ENCODE measurements at regions not wholly inside any gene's neighbourhood (a gene's known extent, or its start where the extent isn't known, plus 50 kb on each side); places are given as distances from the start of the nearest gene placed in this dataset.

DNA sequence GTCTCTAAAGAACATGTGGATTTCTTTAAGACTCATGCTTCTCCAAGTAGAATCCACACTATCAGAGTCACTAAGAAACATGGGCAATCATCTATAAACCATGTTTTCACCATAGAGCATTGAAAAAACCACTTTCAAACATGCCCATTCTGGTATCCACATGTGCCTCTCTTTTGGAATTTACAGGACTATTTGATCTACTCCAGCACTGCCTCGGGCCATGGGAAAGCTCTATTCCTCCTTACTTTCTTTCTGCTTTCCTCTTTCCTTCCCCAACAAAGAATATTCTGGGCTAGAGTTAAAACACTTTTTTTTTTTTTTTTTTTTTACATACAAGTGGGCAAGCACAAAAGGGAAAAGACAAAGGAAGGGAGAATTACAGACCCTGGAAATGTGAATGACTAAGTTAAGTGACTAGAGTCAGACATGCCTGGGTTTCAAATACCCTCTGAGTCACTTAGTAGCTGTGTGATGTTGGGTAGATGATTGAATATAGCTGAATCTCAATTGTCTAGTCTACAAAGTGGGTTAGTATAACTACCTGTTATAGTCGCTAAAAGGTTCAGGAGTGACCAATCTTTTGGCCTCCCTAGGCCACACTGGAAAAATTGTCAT lies 847.7 kb upstream of the INTU start:
- DNase-seq, result no peak
- TF ChIP-seq, protein P1, sequence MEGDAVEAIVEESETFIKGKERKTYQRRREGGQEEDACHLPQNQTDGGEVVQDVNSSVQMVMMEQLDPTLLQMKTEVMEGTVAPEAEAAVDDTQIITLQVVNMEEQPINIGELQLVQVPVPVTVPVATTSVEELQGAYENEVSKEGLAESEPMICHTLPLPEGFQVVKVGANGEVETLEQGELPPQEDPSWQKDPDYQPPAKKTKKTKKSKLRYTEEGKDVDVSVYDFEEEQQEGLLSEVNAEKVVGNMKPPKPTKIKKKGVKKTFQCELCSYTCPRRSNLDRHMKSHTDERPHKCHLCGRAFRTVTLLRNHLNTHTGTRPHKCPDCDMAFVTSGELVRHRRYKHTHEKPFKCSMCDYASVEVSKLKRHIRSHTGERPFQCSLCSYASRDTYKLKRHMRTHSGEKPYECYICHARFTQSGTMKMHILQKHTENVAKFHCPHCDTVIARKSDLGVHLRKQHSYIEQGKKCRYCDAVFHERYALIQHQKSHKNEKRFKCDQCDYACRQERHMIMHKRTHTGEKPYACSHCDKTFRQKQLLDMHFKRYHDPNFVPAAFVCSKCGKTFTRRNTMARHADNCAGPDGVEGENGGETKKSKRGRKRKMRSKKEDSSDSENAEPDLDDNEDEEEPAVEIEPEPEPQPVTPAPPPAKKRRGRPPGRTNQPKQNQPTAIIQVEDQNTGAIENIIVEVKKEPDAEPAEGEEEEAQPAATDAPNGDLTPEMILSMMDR (IDR thresholded peaks at IDR 0.05; ENCODE audit: low read depth, low read length), result no peak
- no peaks in the 10 kb centered on the region for H3K27me3 ChIP-seq (ENCODE audit: insufficient read depth, low read depth, severe bottlenecking)
- no peaks in the 10 kb centered on the region for H3K9me3 ChIP-seq (ENCODE audit: severe bottlenecking)
- H3K36me3 ChIP-seq, result no peaks in the 10 kb centered on the region
- no peak overlapping the region for H3K27ac ChIP-seq
- no peak overlapping the region for H3K4me3 ChIP-seq (ENCODE audit: low read depth, low read length)

DNA sequence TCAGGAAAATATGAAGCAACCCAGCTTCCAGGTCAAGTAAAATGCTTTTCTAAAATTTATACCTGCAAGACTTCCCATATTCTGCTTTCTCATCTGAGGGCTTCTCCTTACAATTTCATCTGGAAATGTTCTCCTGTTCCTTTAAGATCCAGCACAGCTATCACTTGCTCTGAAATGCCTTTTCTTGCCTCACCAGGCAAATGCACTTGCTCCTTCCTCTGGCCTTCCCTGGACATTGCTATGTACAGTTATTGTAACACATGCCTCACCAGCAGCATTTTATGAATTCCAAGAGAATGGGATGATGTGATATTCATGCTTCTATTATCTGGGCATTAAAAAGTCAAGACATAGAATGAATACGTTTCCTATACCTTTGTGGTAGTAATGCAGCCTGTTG lies 842.1 kb upstream of the INTU start:
- H3K9me3 ChIP-seq (ENCODE audit: severe bottlenecking), result no peaks in the 10 kb centered on the region
- TF ChIP-seq, protein P1 (IDR thresholded peaks at IDR 0.05; ENCODE audit: low read depth, low read length), result no peak
- no peaks in the 10 kb centered on the region for H3K36me3 ChIP-seq
- no peak overlapping the region for H3K4me3 ChIP-seq (ENCODE audit: low read depth, low read length)
- H3K27me3 ChIP-seq (ENCODE audit: insufficient read depth, low read depth, severe bottlenecking), result no peaks in the 10 kb centered on the region
- no peak for DNase-seq
- H3K27ac ChIP-seq, result no peak overlapping the region

DNA sequence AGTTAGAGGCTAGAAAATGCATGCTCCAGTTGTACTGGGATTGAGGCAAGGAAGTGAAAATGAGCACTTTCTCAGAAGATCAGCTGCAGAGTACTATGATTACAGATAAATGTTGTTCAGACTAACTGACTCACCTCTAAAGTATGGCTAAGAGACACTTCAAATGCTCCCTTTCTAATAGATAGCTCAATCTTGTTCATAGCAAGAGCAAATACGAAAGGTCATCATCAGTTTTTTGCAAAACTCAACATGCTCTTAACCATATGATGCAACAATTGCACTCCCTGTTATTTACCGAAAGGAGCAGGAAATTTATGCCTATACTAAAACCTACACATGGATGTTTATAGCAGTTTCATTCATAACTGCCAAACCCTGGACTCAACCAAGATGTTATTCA lies 838.4 kb upstream of the INTU start:
- TF ChIP-seq, protein P1 (IDR thresholded peaks at IDR 0.05; ENCODE audit: low read depth, low read length), result no peak
- Histone ChIP-seq H3K36me3 (no peaks in the 10 kb centered on the region), H3K27ac (no peak overlapping the region), H3K4me3 (ENCODE audit: low read depth, low read length) (no peak overlapping the region), H3K27me3 (ENCODE audit: insufficient read depth, low read depth, severe bottlenecking) (no peaks in the 10 kb centered on the region), H3K9me3 (ENCODE audit: severe bottlenecking) (no peaks in the 10 kb centered on the region)
- DNase-seq, result no peak

DNA sequence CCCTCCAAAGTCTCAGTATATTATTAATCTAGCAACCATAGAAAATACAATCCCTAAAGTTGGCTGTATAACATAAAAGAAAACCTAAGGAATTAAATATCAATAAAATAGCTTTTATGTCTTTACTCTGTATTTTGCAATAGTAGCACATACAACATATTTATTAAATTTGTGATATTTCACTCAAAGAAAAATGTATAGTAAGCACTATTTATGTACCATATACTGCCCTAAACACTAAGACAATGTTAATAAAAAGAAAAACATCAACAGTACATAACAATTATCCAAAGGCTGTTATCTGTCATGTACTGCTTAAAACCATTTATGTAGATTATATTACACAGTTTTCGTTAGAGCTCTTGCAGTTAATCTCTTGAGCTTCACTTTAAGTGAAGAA lies 834.5 kb upstream of the INTU start:
- DNase-seq, result no peak
- Histone ChIP-seq H3K4me3 (ENCODE audit: low read depth, low read length) (no peak overlapping the region), H3K27ac (no peak overlapping the region), H3K9me3 (ENCODE audit: severe bottlenecking) (no peaks in the 10 kb centered on the region), H3K27me3 (ENCODE audit: insufficient read depth, low read depth, severe bottlenecking) (no peaks in the 10 kb centered on the region), H3K36me3 (no peaks in the 10 kb centered on the region)
- TF ChIP-seq, protein P1 (IDR thresholded peaks at IDR 0.05; ENCODE audit: low read depth, low read length), result no peak

DNA sequence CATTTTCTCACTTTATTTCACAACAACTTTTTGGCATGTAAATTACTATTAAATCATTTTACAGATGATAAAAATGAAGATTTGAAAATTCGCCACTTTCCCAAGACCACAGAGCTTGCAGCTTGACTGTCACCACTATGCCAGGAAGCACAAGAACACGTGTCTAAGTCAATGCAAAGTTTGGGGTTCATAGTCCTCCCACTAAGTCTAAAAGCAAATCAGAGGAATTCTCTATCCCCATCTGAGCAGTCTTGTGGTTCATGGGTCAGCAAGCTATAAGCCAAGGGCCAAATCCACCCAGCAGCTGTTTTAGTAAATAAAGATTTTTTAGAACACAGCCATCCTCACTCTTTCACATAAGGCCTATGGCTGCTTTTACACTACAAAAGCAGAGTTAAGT lies 833.3 kb upstream of the INTU start:
- no peak for DNase-seq
- Histone ChIP-seq H3K27me3 (ENCODE audit: insufficient read depth, low read depth, severe bottlenecking) (no peaks in the 10 kb centered on the region), H3K27ac (no peak overlapping the region), H3K36me3 (no peaks in the 10 kb centered on the region), H3K9me3 (ENCODE audit: severe bottlenecking) (no peaks in the 10 kb centered on the region), H3K4me3 (ENCODE audit: low read depth, low read length) (no peak overlapping the region)
- TF ChIP-seq, protein P1 (IDR thresholded peaks at IDR 0.05; ENCODE audit: low read depth, low read length), result no peak

DNA sequence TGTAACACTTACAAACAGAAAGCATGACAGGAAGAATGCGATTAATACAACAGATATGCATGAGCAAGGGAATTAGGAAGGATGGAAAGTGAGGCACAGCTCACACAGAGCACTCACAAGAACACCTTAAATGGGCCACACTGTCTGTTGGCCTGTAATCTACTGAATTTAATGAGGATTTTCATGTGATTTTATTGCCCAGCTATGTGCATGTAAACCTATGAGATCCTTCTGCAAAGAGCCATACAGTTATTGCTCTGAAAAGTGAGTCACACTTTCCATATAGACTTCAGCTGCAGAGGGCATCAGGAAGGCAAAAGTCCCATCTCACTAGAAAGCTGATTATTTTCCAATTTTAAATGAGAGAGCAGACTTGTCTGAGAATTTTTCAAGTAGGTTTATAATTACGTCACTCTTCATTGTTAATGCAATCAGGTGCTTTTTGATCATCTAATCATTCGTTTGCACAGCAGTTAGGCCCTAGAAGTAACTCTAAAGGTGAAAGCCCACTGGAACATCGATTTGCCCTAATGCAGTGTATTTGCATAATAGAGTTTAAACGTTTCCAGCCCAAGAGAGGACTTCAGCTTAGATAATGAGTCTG lies 832.7 kb upstream of the INTU start:
- Histone ChIP-seq H3K4me3 (ENCODE audit: low read depth, low read length) (no peak overlapping the region), H3K27ac (no peak overlapping the region), H3K27me3 (ENCODE audit: insufficient read depth, low read depth, severe bottlenecking) (no peaks in the 10 kb centered on the region), H3K9me3 (ENCODE audit: severe bottlenecking) (no peaks in the 10 kb centered on the region), H3K36me3 (no peaks in the 10 kb centered on the region)
- TF ChIP-seq, protein P1 (IDR thresholded peaks at IDR 0.05; ENCODE audit: low read depth, low read length), result no peak
- no peak for DNase-seq
